Panc1 (cell line): ENCODE measurements at regions not wholly inside any gene's neighbourhood (a gene's known extent, or its start where the extent isn't known, plus 50 kb on each side); places are given as distances from the start of the nearest gene placed in this dataset.

ENCODE experiments used
- ATAC-seq: fragments of 200-7000 bp; cut with Tn5 transposase; 2 replicates; pipeline ENCODE4 v1.9.1; 2020; ENCODE audit warnings: mild to moderate bottlenecking, moderate library complexity
- BruUV-seq: library from RNA; stranded (reverse); fragments of 400-500 nt; replicated peaks from 2 replicates; lab custom pipeline; 2021; lab: Mats Ljungman, UMichigan
- CTCF ChIA-PET: fragments of 300-600 bp; sonication (Branson Sonifier 250); formaldehyde crosslinking; loops from one replicate; lab custom pipeline; 2022; ENCODE audit warnings: antibody characterized with exemption; lab: Charles Lee
- POLR2A ChIA-PET: fragments of 300-600 bp; sonication (Branson Sonifier 250); formaldehyde crosslinking; loops from one replicate; lab custom pipeline; 2022; ENCODE audit warnings: antibody characterized with exemption; lab: Charles Lee
- DNase-seq: peaks from one replicate; pipeline ENCODE4 v3.0.0-alpha.2; 2010; ENCODE audit warnings: low read depth, low spot score
- H3K27ac ChIP-seq: 2 replicates; pipeline ENCODE4 v1.5.1; 2011; ENCODE audit warnings: mild to moderate bottlenecking, low read length, inconsistent platforms
- H3K27me3 ChIP-seq: fragments of 200-500 bp; sonication (Bioruptor generic); 2 replicates; pipeline ENCODE4 v1.6.0; 2014; ENCODE audit warnings: low read length, inconsistent platforms; ENCODE audit not compliant: control insufficient read depth, insufficient read depth
- H3K36me3 ChIP-seq: fragments of 200-500 bp; sonication (Bioruptor generic); 2 replicates; pipeline ENCODE4 v1.5.1; 2014; ENCODE audit warnings: inconsistent platforms, mild to moderate bottlenecking, low read length, moderate library complexity; ENCODE audit not compliant: control insufficient read depth, insufficient read depth
- H3K4me1 ChIP-seq: 2 replicates; pipeline ENCODE4 v1.5.1; 2011; ENCODE audit warnings: inconsistent platforms, mild to moderate bottlenecking, low read length, moderate library complexity; ENCODE audit not compliant: control insufficient read depth, insufficient read depth
- H3K4me3 ChIP-seq, 2 experiments: 2 replicates each; pipeline ENCODE4 v1.5.1; 2011 to 2012; ENCODE audit warnings: low read depth in 2 of 2, low read length in 2 of 2, mild to moderate bottlenecking in 2 of 2, inconsistent platforms in 1 of 2, moderate library complexity in 1 of 2
- H3K9me3 ChIP-seq: fragments of 200-500 bp; sonication (Bioruptor generic); 2 replicates; pipeline ENCODE4 v1.5.1; 2014; ENCODE audit warnings: low read depth, mild to moderate bottlenecking, inconsistent platforms, low read length, moderate library complexity; ENCODE audit not compliant: control insufficient read depth, insufficient read depth
- CTCF ChIP-seq: fragments of 450-650 bp; IDR thresholded peaks from 2 replicates; pipeline ENCODE4 v1.5.1; 2017; ENCODE audit warnings: mild to moderate bottlenecking
- POLR2AphosphoS5 ChIP-seq: IDR thresholded peaks from 2 replicates; pipeline ENCODE4 v1.6.1; 2012; ENCODE audit warnings: mild to moderate bottlenecking, low read depth, low read length, moderate library complexity
- REST ChIP-seq, 2 experiments: IDR thresholded peaks; 2 replicates each; pipeline ENCODE4 v1.6.1; 2011 to 2012; ENCODE audit warnings: low read depth in 2 of 2, control low read depth in 1 of 2, low read length in 1 of 2, mild to moderate bottlenecking in 1 of 2, moderate library complexity in 1 of 2; ENCODE audit not compliant: insufficient read depth in 1 of 2
- SIN3A ChIP-seq: IDR thresholded peaks from 2 replicates; pipeline ENCODE4 v1.6.1; 2012; ENCODE audit warnings: low read depth, mild to moderate bottlenecking, low read length, moderate library complexity, borderline replicate concordance; ENCODE audit not compliant: insufficient read depth
- TCF7L2 ChIP-seq: IDR thresholded peaks from 2 replicates; pipeline ENCODE4 v1.6.1; 2011; ENCODE audit warnings: mild to moderate bottlenecking, low read depth, low read length, inconsistent platforms
- in situ Hi-C: cut with HindIII; loops from 2 replicates; pipeline ENCODE4 v1.10.0; 2016; ENCODE audit warnings: low sequenced_read_pairs, low pct_unique_long_range_greater_than_20kb
- intact Hi-C: fragments of 100-400 bp; cut with micrococcal nuclease; formaldehyde crosslinking; loops from one replicate; pipeline ENCODE4 v1.10.0; 2022; ENCODE audit not compliant: unreplicated experiment

GRCh38 chr12:64560396-64561301 lies 49.6 kb upstream of the RASSF3 start:
- POLR2A ChIA-PET: no interaction called here
- DNase-seq (peak; percentile 67), ATAC-seq (peak; percentile 90)
- in situ Hi-C loops: no loop called here
- H3K36me3 ChIP-seq: no peaks in the 10 kb centered on the region
- peak overlapping the region; percentile 60 for H3K27ac ChIP-seq
- BruUV-seq: no TSS peak
- H3K4me3 ChIP-seq: no peak overlapping the region
- no peaks in the 10 kb centered on the region for H3K9me3 ChIP-seq
- H3K4me1 ChIP-seq: peaks cover 18% of the 10 kb centered on the region
- intact Hi-C loops: no loop called here
- no peaks in the 10 kb centered on the region for H3K27me3 ChIP-seq
- no peak; the same call in 1 of the 2 replicates for TF ChIP-seq TCF7L2
- TF ChIP-seq SIN3A: no peak
- TF ChIP-seq POLR2AphosphoS5: no peak
- no peak for TF ChIP-seq CTCF
- no peak for TF ChIP-seq REST (IDR thresholded peaks at IDR 0.05; ENCODE audit: insufficient read depth in 1 of 2, low read depth in 2 of 2, low read length in 1 of 2)
- CTCF ChIA-PET: interaction anchor here (0.5 to 1.1 kb wide), 3 partner anchors 10 to 56 kb away, joined by 4 to 11 read pairs (median 5); no protein-coding TSS in a partner anchor
